Activated CD4-positive, alpha-beta T cell treated with anti-CD3 and anti-CD28 coated beads, Interleukin-2, Interleukin-4, amounts not matched to agents 100 ng/mL and 50 ng/mL, durations not matched to agents 16 hours and 8 hours (primary cell): ENCODE measurements at regions not wholly inside any gene's neighbourhood (a gene's known extent, or its start where the extent isn't known, plus 50 kb on each side); places are given as distances from the start of the nearest gene placed in this dataset.

Experiments used
- DNase-seq: peaks from one replicate; pipeline ENCODE4 v3.0.0-alpha.2; 2020; ENCODE audit warnings: low spot score

- DNase-seq = no peak
These were observed 424.1 kb downstream of the TTLL7 start for GRCh38 chr1:83574791-83575190.

GRCh38 chr1:83573776-83574175, 425.2 kb downstream of the TTLL7 start:
- DNase-seq = no peak

- DNase-seq = no peak
These were observed 427.4 kb downstream of the TTLL7 start for GRCh38 chr1:83571536-83571935.

GRCh38 chr1:83561346-83561745, 437.6 kb downstream of the TTLL7 start:
- DNase-seq = no peak

- no peak for DNase-seq
These were observed 439.6 kb downstream of the TTLL7 start for GRCh38 chr1:83559129-83559840.

- no peak for DNase-seq
These were observed 443.1 kb downstream of the TTLL7 start for GRCh38 chr1:83555871-83556270.

- DNase-seq = no peak
These were observed 444.8 kb downstream of the TTLL7 start for GRCh38 chr1:83554174-83554573.

- DNase-seq = no peak
These were observed 446.1 kb downstream of the TTLL7 start for GRCh38 chr1:83552820-83553219.

- no peak for DNase-seq
These were observed 450.6 kb downstream of the TTLL7 start for GRCh38 chr1:83548311-83548710.

GRCh38 chr1:83547901-83548300, 451.0 kb downstream of the TTLL7 start:
- DNase-seq = no peak

- DNase-seq = no peak
These were observed 452.1 kb downstream of the TTLL7 start for GRCh38 chr1:83546874-83547273.

GRCh38 chr1:83545066-83545862, 453.7 kb downstream of the TTLL7 start:
- no peak for DNase-seq

GRCh38 chr1:83543222-83543973, 455.5 kb downstream of the TTLL7 start:
- DNase-seq = no peak

- no peak for DNase-seq
These were observed 467.2 kb downstream of the TTLL7 start for GRCh38 chr1:83531521-83532309.

GRCh38 chr1:83530506-83530905, 468.4 kb downstream of the TTLL7 start:
- DNase-seq = no peak

- DNase-seq = no peak
These were observed 470.9 kb downstream of the TTLL7 start for GRCh38 chr1:83527987-83528386.

GRCh38 chr1:83520797-83521196, 478.1 kb downstream of the TTLL7 start:
- no peak for DNase-seq

- no peak for DNase-seq
These were observed 482.6 kb downstream of the TTLL7 start for GRCh38 chr1:83516369-83516768.

- peak; percentile 37 for DNase-seq
These were observed 483.3 kb downstream of the TTLL7 start for GRCh38 chr1:83515578-83516154.

- DNase-seq = no peak
These were observed 486.3 kb downstream of the TTLL7 start for GRCh38 chr1:83512373-83513193.
